GF-D8 (cell line): ENCODE measurements at regions not wholly inside any gene's neighbourhood (a gene's known extent, or its start where the extent isn't known, plus 50 kb on each side); places are given as distances from the start of the nearest gene placed in this dataset.
"Not testable (repeated sequence)": the region's sequence is repeated elsewhere in the genome, so short reads cannot be mapped to it uniquely, and the experiment has no call there.

Experiments used
- DNase-seq: peaks from one replicate; lab custom pipeline; 2025; lab: John Stamatoyannopoulos, UW

- no peak for DNase-seq
Observed at GRCh38 chr3:81186412-81186811, 575.0 kb downstream of the GBE1 start.

DNA sequence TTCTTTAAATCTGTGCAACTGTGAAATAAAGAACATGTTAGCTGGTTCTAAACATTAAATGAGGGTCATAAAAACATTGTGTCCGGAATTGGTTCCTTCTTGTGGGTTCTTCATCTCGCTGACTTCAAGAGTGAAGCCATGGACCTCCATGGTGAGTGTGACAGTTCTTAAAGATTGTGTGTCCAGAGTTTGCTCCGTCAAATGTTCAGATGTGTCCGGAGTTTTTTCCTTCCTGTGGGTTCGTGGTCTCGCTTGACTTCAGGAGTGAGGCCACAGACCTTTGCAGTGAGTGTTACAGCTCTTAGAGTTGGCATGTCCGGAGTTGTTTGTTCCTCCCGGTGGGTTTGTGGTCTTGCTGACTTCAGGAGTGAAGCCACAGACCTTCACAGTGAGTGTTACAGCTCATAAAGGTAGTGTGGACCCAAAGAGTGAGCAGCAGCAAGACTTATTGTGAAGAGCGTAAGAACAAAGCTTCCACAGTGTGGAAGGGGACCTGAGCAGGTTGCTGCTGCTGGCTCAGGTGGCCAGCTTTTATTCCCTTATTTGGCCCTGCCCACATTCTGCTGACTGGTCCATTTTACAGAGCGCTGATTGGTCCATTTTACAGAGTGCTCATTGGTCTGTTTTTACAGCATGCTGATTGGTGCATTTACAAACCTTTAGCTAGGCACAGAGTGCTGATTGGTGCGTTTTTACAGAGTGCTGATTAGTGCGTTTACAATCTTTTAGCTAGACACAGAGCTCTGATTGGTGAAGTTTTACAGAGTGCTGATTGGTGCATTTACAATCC is 579.2 kb downstream of the GBE1 start:
- DNase-seq: not testable (repeated sequence)

GRCh38 chr3:81173514-81173913 is 587.9 kb downstream of the GBE1 start:
- no peak for DNase-seq

- DNase-seq: no peak
Observed at GRCh38 chr3:81170298-81170697, 591.1 kb downstream of the GBE1 start.

DNA sequence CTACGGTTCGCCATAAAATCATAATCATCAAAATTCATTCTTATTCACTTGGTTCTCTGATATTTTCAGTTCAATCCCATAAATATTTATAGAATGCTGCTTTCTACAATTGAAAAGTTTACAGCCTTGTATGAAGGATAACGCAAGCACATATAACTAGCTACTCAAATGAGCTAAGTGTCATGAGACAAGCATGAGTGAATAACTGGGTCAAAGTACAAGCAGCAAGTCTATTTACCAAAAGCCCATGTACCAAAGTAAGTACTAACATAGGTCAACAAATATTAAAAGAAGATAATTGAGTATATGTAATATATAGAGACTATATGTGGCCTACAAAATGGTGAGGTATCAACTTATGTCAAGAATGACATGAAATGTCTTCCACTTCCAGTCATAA is 596.6 kb downstream of the GBE1 start:
- no peak for DNase-seq

GRCh38 chr3:81161851-81162250 is 599.6 kb downstream of the GBE1 start:
- DNase-seq: no peak

- DNase-seq: no peak
Observed at GRCh38 chr3:81161100-81161499, 600.3 kb downstream of the GBE1 start.

GRCh38 chr3:81154611-81155143 is 606.8 kb downstream of the GBE1 start:
- no peak for DNase-seq

GRCh38 chr3:81152156-81152555 is 609.3 kb downstream of the GBE1 start:
- DNase-seq: no peak

- DNase-seq: no peak
Observed at GRCh38 chr3:81132995-81133394, 628.5 kb downstream of the GBE1 start.

DNA sequence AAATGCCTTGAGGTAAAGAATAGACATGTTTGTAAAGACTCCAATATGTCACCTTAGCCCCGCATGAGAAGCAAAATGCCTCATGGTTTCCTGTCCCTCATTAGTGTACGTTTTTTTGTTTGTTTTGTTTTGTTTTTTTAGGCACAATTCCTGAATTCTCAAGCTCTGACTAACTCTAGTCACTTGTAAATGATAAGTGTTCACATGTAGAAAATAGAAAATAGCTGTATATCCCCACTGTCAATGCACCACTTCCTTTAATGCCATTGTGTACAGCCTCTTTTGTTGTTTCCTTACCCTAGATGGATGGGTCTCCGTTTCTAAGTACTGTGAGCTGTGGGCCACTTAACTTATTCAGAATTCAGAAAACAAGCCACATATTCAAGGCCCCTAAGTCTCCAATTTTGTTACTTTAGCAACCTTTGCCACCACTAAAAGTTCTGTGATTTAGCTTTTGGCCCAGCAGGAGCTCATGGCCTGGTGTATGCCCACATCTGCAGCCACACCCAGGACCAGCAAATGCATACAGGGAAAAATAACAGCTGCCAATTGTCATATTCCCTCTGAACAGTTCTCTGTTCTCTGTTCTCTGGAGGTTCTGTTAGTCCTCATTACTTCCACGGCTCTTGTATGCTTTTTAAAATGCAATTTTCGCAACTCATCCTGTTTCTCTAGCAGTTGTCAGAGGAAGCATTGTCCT is 655.5 kb downstream of the GBE1 start:
- no peak for DNase-seq

GRCh38 chr3:81105206-81105605 is 656.2 kb downstream of the GBE1 start:
- no peak for DNase-seq

DNA sequence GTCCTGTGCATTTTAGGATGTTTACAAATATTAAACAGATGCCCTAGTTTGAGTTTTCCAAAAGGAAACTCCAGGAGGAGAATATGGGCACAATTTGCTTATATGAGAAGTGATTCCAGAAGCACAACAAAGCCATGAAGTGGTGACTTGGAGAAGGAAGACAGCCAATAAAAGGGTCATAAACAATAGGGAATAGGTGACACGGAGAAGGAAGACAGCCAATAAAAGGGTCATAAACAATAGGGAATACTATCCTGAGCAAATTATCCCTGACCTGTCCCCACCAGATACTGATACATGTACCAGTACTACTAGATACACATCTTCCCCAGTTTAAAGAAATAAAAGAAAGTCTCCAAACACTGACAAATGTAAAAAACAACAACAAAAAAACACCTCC is 663.6 kb downstream of the GBE1 start:
- DNase-seq: no peak

- no peak for DNase-seq
Observed at GRCh38 chr3:81095956-81096355, 665.5 kb downstream of the GBE1 start.

DNA sequence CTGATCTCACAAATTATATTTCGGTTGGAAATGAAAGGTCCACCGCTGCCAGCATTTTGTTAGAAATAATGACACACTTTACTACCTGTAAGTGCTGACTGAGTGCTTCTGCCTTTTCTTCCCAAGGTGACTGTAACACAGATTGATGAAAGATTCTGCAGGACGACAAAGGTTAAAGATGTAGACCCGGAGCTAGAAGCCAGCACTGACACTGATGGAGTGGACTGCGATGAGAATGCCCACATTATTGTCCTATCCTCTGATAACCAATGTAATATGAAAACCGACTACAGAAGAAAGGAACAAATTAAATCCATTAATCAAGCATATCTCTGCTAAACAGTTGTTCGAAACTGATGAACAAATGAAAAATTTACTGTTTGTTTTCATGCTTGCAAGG is 666.5 kb downstream of the GBE1 start:
- DNase-seq: no peak

DNA sequence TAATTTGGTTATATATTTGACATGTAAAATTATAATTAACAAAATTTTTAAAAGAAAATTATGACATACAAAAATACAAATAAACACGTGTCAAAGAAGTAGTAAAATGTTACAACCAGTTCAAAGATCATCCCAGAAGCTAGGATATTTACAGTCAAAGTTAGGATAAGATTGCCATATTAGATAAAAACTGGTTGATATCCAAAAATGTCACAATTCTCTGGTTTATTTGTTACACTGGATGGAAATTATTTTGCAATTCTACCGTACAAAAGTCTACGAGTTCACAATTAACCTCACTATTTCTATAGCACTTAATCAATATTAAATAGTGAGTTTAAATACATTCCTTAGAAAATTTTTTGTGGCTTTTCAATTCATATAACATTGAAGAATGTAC is 673.8 kb downstream of the GBE1 start:
- no peak for DNase-seq

GRCh38 chr3:81086348-81086747 is 675.1 kb downstream of the GBE1 start:
- no peak for DNase-seq

GRCh38 chr3:81080608-81081007 is 680.8 kb downstream of the GBE1 start:
- DNase-seq: no peak

GRCh38 chr3:81072591-81072990 is 688.9 kb downstream of the GBE1 start:
- DNase-seq: no peak

GRCh38 chr3:81068546-81068945 is 692.9 kb downstream of the GBE1 start:
- DNase-seq: no peak

GRCh38 chr3:81063896-81064295 is 697.5 kb downstream of the GBE1 start:
- DNase-seq: no peak

DNA sequence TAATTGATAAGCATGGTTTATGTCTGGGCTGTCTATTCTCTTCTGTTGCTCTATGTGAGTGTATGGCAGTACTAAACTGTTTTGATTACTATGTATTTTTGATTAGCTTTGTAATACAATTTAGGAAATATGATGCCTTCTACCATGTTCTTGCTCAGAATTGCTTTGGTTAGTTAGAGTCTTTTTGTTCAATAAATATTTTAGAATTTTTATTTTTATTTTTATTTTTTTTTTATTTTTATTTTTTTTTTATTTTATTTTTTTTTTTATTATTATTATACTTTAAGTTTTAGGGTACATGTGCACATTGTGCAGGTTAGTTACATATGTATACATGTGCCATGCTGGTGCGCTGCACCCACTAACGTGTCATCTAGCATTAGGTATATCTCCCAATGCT is 710.3 kb downstream of the GBE1 start:
- DNase-seq: not testable (repeated sequence)

DNA sequence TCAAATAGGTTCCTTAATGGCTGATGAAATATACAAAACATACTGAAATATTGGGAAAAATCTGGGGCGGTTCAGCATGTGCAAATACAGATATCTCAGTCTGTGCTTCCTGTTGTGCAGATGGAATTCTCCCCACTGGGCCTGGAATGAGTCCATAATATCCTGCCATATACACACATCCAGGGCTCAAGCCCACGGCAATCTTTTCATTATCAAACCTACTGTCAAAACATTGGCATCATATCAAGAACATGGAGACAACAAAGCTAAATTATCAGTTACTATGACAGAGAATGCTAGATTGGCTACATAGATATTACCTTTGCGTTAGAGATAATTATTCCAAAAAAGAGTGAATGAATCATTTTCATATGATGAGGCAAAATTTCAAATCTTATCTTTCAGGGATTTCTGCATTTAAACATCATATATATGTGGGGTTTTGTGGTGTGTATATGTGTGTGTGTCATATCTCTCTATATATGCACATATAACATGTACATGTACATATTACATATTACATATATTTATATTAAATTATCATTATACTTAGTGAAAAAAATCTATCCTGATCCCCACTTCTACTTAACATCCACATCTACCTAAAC is 713.3 kb downstream of the GBE1 start:
- no peak for DNase-seq
